Fibroblast of lung (primary cell): ENCODE measurements at regions not wholly inside any gene's neighbourhood (a gene's known extent, or its start where the extent isn't known, plus 50 kb on each side); places are given as distances from the start of the nearest gene placed in this dataset.

Experiments used
- EZH2 ChIP-seq: IDR thresholded peaks from 2 replicates; pipeline ENCODE4 v1.5.1; 2012; ENCODE audit warnings: low read length, control low read depth, mild to moderate bottlenecking; ENCODE audit errors: missing control alignments
- TF ChIP-seq, protein P1 (sequence below), 2 donors: IDR thresholded peaks in 1 of 2; conservative IDR thresholded peaks in 1 of 2; 1 replicate in 1 of 2; 2 replicates in 1 of 2; pipeline ENCODE4 v1.5.1; 2011 to 2012; ENCODE audit warnings: low read length in 2 of 2, control low read depth in 1 of 2, inconsistent platforms in 1 of 2, low read depth in 1 of 2, mild to moderate bottlenecking in 1 of 2

- TF ChIP-seq, protein P1, sequence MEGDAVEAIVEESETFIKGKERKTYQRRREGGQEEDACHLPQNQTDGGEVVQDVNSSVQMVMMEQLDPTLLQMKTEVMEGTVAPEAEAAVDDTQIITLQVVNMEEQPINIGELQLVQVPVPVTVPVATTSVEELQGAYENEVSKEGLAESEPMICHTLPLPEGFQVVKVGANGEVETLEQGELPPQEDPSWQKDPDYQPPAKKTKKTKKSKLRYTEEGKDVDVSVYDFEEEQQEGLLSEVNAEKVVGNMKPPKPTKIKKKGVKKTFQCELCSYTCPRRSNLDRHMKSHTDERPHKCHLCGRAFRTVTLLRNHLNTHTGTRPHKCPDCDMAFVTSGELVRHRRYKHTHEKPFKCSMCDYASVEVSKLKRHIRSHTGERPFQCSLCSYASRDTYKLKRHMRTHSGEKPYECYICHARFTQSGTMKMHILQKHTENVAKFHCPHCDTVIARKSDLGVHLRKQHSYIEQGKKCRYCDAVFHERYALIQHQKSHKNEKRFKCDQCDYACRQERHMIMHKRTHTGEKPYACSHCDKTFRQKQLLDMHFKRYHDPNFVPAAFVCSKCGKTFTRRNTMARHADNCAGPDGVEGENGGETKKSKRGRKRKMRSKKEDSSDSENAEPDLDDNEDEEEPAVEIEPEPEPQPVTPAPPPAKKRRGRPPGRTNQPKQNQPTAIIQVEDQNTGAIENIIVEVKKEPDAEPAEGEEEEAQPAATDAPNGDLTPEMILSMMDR (conservative IDR thresholded peaks at IDR 0.05 in 1 of 2, IDR thresholded peaks at IDR 0.05 in 1 of 2; ENCODE audit: low read depth in 1 of 2, low read length in 2 of 2), result no peak
- no peak for TF ChIP-seq EZH2
These were observed 102.0 kb upstream of the DAZL start for GRCh38 chr3:16707260-16707659.
